MM.1S (cell line): ENCODE measurements at regions not wholly inside any gene's neighbourhood (a gene's known extent, or its start where the extent isn't known, plus 50 kb on each side); places are given as distances from the start of the nearest gene placed in this dataset.
"Not testable (repeated sequence)": the region's sequence is repeated elsewhere in the genome, so short reads cannot be mapped to it uniquely, and the experiment has no call there.

ENCODE experiments used
- EZH2 ChIP-seq: fragments of 300-600 bp; sonication (generic); optimal IDR thresholded peaks from 2 replicates; pipeline ENCODE3; 2017; ENCODE audit warnings: low read depth, mild to moderate bottlenecking, antibody characterized with exemption, low read length, mixed read lengths
- EZH2phosphoT487 ChIP-seq: fragments of 300-600 bp; sonication (generic); IDR thresholded peaks from 2 replicates; pipeline ENCODE4 v1.6.1; 2018; ENCODE audit warnings: antibody characterized with exemption, low read length
- TF ChIP-seq, protein P1 (sequence below): fragments of 300-600 bp; sonication (generic); IDR thresholded peaks from 2 replicates; pipeline ENCODE4 v1.5.1; 2016; ENCODE audit warnings: antibody characterized with exemption, low read length, mixed read lengths

DNA sequence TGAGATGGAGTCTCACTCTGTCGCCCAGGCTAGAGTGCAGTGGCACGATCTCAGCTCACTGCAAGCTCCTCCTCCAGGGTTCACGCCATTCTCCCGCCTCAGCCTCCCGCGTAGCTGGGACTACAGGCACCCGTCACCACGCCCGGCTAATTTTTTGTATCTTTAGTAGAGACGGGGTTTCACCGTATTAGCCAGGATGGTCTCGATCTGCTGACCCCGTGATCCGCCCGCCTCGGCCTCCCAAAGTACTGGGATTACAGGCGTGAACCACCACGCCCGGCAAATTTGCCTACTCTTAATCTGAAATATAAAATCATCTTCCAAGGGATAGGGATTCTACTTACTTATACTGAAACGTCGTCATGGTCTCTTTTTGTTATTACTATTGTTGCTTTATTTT lies 314.7 kb downstream of the FGF10 start:
- TF ChIP-seq EZH2, EZH2phosphoT487: not testable (repeated sequence)
- TF ChIP-seq, protein P1, sequence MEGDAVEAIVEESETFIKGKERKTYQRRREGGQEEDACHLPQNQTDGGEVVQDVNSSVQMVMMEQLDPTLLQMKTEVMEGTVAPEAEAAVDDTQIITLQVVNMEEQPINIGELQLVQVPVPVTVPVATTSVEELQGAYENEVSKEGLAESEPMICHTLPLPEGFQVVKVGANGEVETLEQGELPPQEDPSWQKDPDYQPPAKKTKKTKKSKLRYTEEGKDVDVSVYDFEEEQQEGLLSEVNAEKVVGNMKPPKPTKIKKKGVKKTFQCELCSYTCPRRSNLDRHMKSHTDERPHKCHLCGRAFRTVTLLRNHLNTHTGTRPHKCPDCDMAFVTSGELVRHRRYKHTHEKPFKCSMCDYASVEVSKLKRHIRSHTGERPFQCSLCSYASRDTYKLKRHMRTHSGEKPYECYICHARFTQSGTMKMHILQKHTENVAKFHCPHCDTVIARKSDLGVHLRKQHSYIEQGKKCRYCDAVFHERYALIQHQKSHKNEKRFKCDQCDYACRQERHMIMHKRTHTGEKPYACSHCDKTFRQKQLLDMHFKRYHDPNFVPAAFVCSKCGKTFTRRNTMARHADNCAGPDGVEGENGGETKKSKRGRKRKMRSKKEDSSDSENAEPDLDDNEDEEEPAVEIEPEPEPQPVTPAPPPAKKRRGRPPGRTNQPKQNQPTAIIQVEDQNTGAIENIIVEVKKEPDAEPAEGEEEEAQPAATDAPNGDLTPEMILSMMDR, result not testable (repeated sequence)
